22Rv1 (cell line): ENCODE measurements at regions not wholly inside any gene's neighbourhood (a gene's known extent, or its start where the extent isn't known, plus 50 kb on each side); places are given as distances from the start of the nearest gene placed in this dataset.

ENCODE experiments used
- H3K27ac ChIP-seq: fragments of 450-650 bp; 2 replicates; pipeline ENCODE4 v1.5.1; 2017
- CTCF ChIP-seq: fragments of 450-650 bp; IDR thresholded peaks from 2 replicates; pipeline ENCODE4 v1.5.1; 2017; ENCODE audit warnings: mild to moderate bottlenecking
- ZFX ChIP-seq: fragments of 450-650 bp; IDR thresholded peaks from 2 replicates; pipeline ENCODE4 v1.6.1; 2017; ENCODE audit warnings: antibody characterized with exemption, borderline replicate concordance

DNA sequence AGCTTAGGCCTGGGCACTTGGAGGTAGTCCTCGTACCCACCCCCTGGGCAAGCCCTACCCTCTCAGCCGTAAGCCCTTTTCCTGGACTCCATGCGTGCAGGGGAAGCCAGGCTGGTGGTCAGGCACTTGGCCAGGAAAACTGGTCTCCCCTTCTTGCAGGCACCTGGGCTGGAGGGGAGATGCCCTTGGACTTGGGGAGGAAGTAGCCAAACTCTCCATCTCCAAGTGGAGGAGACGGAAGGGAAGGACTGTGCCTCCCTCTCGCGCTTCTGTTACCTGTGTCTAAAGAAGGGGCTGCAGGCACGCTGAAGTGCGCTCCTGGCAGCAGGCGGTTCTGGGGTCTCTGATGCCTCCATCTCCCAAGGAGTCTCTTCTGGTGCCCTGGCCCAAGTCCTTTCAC, 283.9 kb downstream of the PBX3 start:
- no peak overlapping the region for H3K27ac ChIP-seq
- TF ChIP-seq CTCF (no peak), ZFX (no peak)

GRCh38 chr9:126032135-126032534, 285.0 kb downstream of the PBX3 start:
- TF ChIP-seq CTCF (no peak), ZFX (no peak)
- no peak overlapping the region for H3K27ac ChIP-seq

GRCh38 chr9:126033318-126033717, 286.1 kb downstream of the PBX3 start:
- no peak overlapping the region for H3K27ac ChIP-seq
- TF ChIP-seq ZFX, result no peak
- no peak for TF ChIP-seq CTCF

DNA sequence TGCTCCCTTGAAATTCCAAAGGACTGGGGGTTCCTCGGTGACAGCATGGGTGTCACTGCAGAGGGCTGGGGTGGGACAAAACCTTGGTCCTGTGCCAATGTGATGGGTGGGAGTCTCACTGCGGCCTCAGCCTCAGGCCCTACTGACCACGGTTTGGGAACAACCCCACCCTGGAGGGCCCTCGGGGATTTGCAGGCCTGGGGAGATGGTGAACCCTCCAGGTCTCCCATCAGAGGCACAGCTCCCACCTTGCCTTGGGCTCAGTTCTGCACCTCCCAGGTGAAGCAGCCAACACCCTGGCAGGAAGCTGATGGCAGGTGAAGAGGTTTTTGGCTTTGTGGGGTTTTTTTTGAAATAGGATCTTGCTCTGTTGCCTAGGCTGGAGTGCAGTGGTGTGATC, 286.8 kb downstream of the PBX3 start:
- no peak overlapping the region for H3K27ac ChIP-seq
- TF ChIP-seq ZFX (no peak), CTCF (no peak)

- TF ChIP-seq CTCF, result no peak
- no peak for TF ChIP-seq ZFX
- no peak overlapping the region for H3K27ac ChIP-seq
These were observed 289.7 kb downstream of the PBX3 start for GRCh38 chr9:126036881-126037291.

DNA sequence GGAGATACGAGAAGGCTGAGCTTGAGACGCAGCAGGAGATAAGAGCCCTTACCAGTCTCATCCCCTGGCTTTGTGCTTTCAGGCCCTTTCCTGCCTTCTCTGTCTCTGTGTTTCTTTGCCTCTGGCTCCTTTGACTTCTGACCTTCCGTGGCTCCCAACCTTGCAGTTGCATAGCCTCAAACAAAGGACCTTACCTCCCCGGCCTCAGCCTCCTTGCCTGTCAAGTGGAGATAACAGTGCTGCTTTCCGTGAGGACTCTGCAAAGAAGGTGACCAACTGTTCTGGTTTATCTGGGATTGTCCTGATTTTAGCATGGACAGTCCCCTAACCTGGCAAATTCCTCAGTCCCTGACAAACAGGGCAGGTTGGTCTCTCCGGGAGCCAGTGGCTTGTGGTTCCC, 287.8 kb upstream of the MVB12B start:
- TF ChIP-seq ZFX, result no peak
- TF ChIP-seq CTCF, result no peak
- no peak overlapping the region for H3K27ac ChIP-seq

DNA sequence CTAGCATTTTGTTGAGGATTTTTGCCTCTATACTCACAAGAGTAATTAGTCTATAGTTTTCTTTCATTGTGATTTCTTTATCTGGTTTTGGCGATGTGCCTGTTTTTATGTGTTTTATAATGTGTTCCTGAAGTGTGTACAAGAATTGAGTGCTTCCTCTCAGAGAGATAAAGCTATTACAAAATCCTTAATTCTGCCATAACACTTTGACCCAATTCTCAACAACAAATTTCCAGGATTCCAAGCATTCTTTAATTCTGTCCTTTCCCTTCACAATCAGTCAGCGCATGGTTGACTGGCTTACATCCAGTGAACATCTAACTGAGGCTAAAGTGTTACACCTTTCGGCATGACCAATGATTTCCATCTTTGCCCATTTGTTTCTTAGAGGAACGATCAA, 282.9 kb upstream of the MVB12B start:
- H3K27ac ChIP-seq, result no peak overlapping the region
- TF ChIP-seq CTCF, result no peak
- TF ChIP-seq ZFX, result no peak
